OCI-LY1 (cell line): ENCODE measurements at regions not wholly inside any gene's neighbourhood (a gene's known extent, or its start where the extent isn't known, plus 50 kb on each side); places are given as distances from the start of the nearest gene placed in this dataset.

Experiments used
- H2AFZ ChIP-seq: fragments of 200-600 bp; sonication (generic), shearing (Covaris generic); 2 replicates; pipeline ENCODE4 v1.6.0; 2014; ENCODE audit warnings: antibody characterized with exemption, mild to moderate bottlenecking, low read length
- H3F3A ChIP-seq: fragments of 200-600 bp; sonication (generic), shearing (Covaris generic); 2 replicates; pipeline ENCODE4 v1.6.0; 2014; ENCODE audit warnings: mild to moderate bottlenecking, antibody characterized with exemption, low read length, moderate library complexity; ENCODE audit not compliant: insufficient read depth
- H3K27ac ChIP-seq: fragments of 200-600 bp; sonication (generic); 2 replicates; pipeline ENCODE4 v1.5.1; 2014; ENCODE audit warnings: low read length, mixed run types, mild to moderate bottlenecking, low read depth; ENCODE audit not compliant: poor library complexity, severe bottlenecking
- H3K27me3 ChIP-seq: fragments of 200-600 bp; sonication (generic); 2 replicates; pipeline ENCODE4 v1.6.0; 2014; ENCODE audit warnings: antibody characterized with exemption, mild to moderate bottlenecking, low read length, moderate library complexity; ENCODE audit not compliant: insufficient read depth
- H3K36me3 ChIP-seq: fragments of 200-600 bp; sonication (generic); 2 replicates; pipeline ENCODE4 v1.6.1; 2014; ENCODE audit warnings: mild to moderate bottlenecking, antibody characterized with exemption, low read length, moderate library complexity, mixed read lengths; ENCODE audit not compliant: insufficient read depth
- H3K4me1 ChIP-seq: fragments of 200-600 bp; sonication (generic); 2 replicates; pipeline ENCODE4 v1.5.1; 2014; ENCODE audit warnings: mild to moderate bottlenecking, low read length, moderate library complexity; ENCODE audit not compliant: insufficient read depth, severe bottlenecking
- H3K4me2 ChIP-seq: fragments of 200-600 bp; sonication (generic), shearing (Covaris generic); 2 replicates; pipeline ENCODE4 v1.6.1; 2014; ENCODE audit warnings: low read length
- H3K4me3 ChIP-seq: fragments of 200-600 bp; sonication (generic); 2 replicates; pipeline ENCODE4 v1.5.1; 2014; ENCODE audit warnings: low read length, low read depth, mild to moderate bottlenecking, mixed read lengths; ENCODE audit not compliant: poor library complexity, severe bottlenecking
- H3K79me2 ChIP-seq: fragments of 200-600 bp; shearing (Covaris generic); 2 replicates; pipeline ENCODE4 v1.6.1; 2016; ENCODE audit warnings: mixed run types, low read length, mixed read lengths; ENCODE audit not compliant: insufficient read depth
- H3K9ac ChIP-seq: fragments of 200-600 bp; sonication (generic), shearing (Covaris generic); 2 replicates; pipeline ENCODE4 v1.6.1; 2014; ENCODE audit warnings: mild to moderate bottlenecking, low read length, mixed read lengths
- H3K9me2 ChIP-seq: fragments of 200-600 bp; sonication (generic), shearing (Covaris generic); 2 replicates; pipeline ENCODE4 v1.6.1; 2014; ENCODE audit warnings: low read depth, mild to moderate bottlenecking, low read length, mixed read lengths
- H3K9me3 ChIP-seq: fragments of 200-600 bp; shearing (Covaris generic); 2 replicates; pipeline ENCODE4 v1.6.1; 2014; ENCODE audit warnings: low read length, mixed read lengths
- H4K20me1 ChIP-seq: fragments of 200-600 bp; sonication (generic), shearing (Covaris generic); 2 replicates; pipeline ENCODE4 v1.6.0; 2016; ENCODE audit warnings: mild to moderate bottlenecking, low read length; ENCODE audit not compliant: insufficient read depth
- CTCF ChIP-seq: fragments of 200-600 bp; sonication (generic), shearing (Covaris generic); IDR thresholded peaks from 2 replicates; pipeline ENCODE4 v1.5.1; 2017; ENCODE audit warnings: mild to moderate bottlenecking, antibody characterized with exemption, low read length, moderate library complexity, mixed read lengths
- EZH2 ChIP-seq: fragments of 200-600 bp; sonication (generic), shearing (Covaris generic); IDR thresholded peaks from 2 replicates; pipeline ENCODE4 v1.8.0; 2017; ENCODE audit warnings: borderline replicate concordance, mixed run types, mild to moderate bottlenecking, antibody characterized with exemption, low read length, moderate library complexity, mixed read lengths

GRCh38 chr5:61701877-61702602 lies 370.0 kb downstream of the ZSWIM6 start:
- Histone ChIP-seq H3K36me3 (no peaks in the 10 kb centered on the region), H3K9me2 (no peaks in the 10 kb centered on the region), H3K27me3 (no peaks in the 10 kb centered on the region), H4K20me1 (no peaks in the 10 kb centered on the region), H3F3A (no peaks in the 10 kb centered on the region), H3K4me1 (no peaks in the 10 kb centered on the region), H3K4me3 (no peak overlapping the region), H3K27ac (no peak overlapping the region), H3K79me2 (no peaks in the 10 kb centered on the region), H3K9ac (no peak overlapping the region), H3K4me2 (no peak overlapping the region), H3K9me3 (no peaks in the 10 kb centered on the region), H2AFZ (no peak overlapping the region)
- TF ChIP-seq EZH2 = no peak

- Histone ChIP-seq H2AFZ (no peak overlapping the region), H3K4me3 (no peak overlapping the region), H3F3A (no peaks in the 10 kb centered on the region), H3K4me1 (no peaks in the 10 kb centered on the region), H4K20me1 (no peaks in the 10 kb centered on the region), H3K9me2 (no peaks in the 10 kb centered on the region), H3K4me2 (no peak overlapping the region), H3K27me3 (no peaks in the 10 kb centered on the region), H3K9ac (no peak overlapping the region), H3K9me3 (no peaks in the 10 kb centered on the region), H3K27ac (no peak overlapping the region), H3K79me2 (no peaks in the 10 kb centered on the region), H3K36me3 (no peaks in the 10 kb centered on the region)
- TF ChIP-seq EZH2 (no peak), CTCF (no peak)
Measured at GRCh38 chr5:61702784-61703183, 370.7 kb downstream of the ZSWIM6 start.

- H3K36me3 ChIP-seq = no peaks in the 10 kb centered on the region
- no peak overlapping the region for H3K4me2 ChIP-seq
- no peaks in the 10 kb centered on the region for H4K20me1 ChIP-seq
- no peaks in the 10 kb centered on the region for H3F3A ChIP-seq
- no peak overlapping the region for H3K9ac ChIP-seq
- TF ChIP-seq CTCF (no peak), EZH2 (no peak)
- H3K4me1 ChIP-seq = no peaks in the 10 kb centered on the region
- no peaks in the 10 kb centered on the region for H3K79me2 ChIP-seq
- H2AFZ ChIP-seq = no peak overlapping the region
- H3K27ac ChIP-seq = no peak overlapping the region
- no peaks in the 10 kb centered on the region for H3K27me3 ChIP-seq
- H3K4me3 ChIP-seq = no peak overlapping the region
- no peaks in the 10 kb centered on the region for H3K9me3 ChIP-seq
- H3K9me2 ChIP-seq = no peaks in the 10 kb centered on the region
Measured at GRCh38 chr5:61704289-61704688, 372.2 kb downstream of the ZSWIM6 start.

- Histone ChIP-seq H3K4me1 (no peaks in the 10 kb centered on the region), H3K27me3 (no peaks in the 10 kb centered on the region), H3K9ac (no peak overlapping the region), H3K9me3 (no peaks in the 10 kb centered on the region), H4K20me1 (no peaks in the 10 kb centered on the region), H3K4me3 (no peak overlapping the region), H3K27ac (no peak overlapping the region), H3F3A (no peaks in the 10 kb centered on the region), H2AFZ (no peak overlapping the region), H3K9me2 (no peaks in the 10 kb centered on the region), H3K36me3 (no peaks in the 10 kb centered on the region), H3K79me2 (no peaks in the 10 kb centered on the region), H3K4me2 (no peak overlapping the region)
- no peak for TF ChIP-seq CTCF
- TF ChIP-seq EZH2 = no peak
Measured at GRCh38 chr5:61706751-61707150, 374.7 kb downstream of the ZSWIM6 start.
